ENCODE measurements at regions not wholly inside any gene's neighbourhood (a gene's known extent, or its start where the extent isn't known, plus 50 kb on each side); places are given as distances from the start of the nearest gene placed in this dataset.
"Not testable (repeated sequence)": the region's sequence is repeated elsewhere in the genome, so short reads cannot be mapped to it uniquely, and the experiment has no call there.

GRCh38 chr2:111257607-111258006, 136.9 kb downstream of the BCL2L11 start:
- H3K9me3 ChIP-seq; H3K4me1 ChIP-seq; DNase-seq; H3K27me3 ChIP-seq; intact Hi-C loops (cut with DNase I); H3K36me3 ChIP-seq; H3K27ac ChIP-seq; H3K4me3 ChIP-seq: not testable (repeated sequence)
- 23 to 100% methylated on average over 1 of the region's 1 CpG for WGBS, 2 donors

GRCh38 chr2:111258318-111258717, 137.6 kb downstream of the BCL2L11 start:
- H3K4me3 ChIP-seq; intact Hi-C loops (cut with DNase I); H3K27ac ChIP-seq; H3K27me3 ChIP-seq; H3K36me3 ChIP-seq; DNase-seq; H3K9me3 ChIP-seq; H3K4me1 ChIP-seq: not testable (repeated sequence)
- 93 to 98% methylated on average over 1 of the region's 1 CpG for WGBS, 2 donors

GRCh38 chr2:111262627-111263379, 142.1 kb downstream of the BCL2L11 start:
- H3K27me3 ChIP-seq; H3K9me3 ChIP-seq; H3K36me3 ChIP-seq; intact Hi-C loops (cut with DNase I); H3K27ac ChIP-seq; DNase-seq; H3K4me3 ChIP-seq: not testable (repeated sequence)
- H3K4me1 ChIP-seq, result peaks cover 0 to 10% (median 5%) of the 10 kb centered on the region in 4 donors
- WGBS, 2 donors, result 81 to 91% methylated on average over 6 of the region's 9 CpGs

- WGBS, 2 donors, result no CpG with 5 or more reads among the region's 7 CpGs
- H3K9me3 ChIP-seq; H3K27me3 ChIP-seq; H3K36me3 ChIP-seq; intact Hi-C loops (cut with DNase I); H3K4me3 ChIP-seq; H3K27ac ChIP-seq; DNase-seq: not testable (repeated sequence)
- H3K4me1 ChIP-seq, result peaks cover 0 to 10% (median 5%) of the 10 kb centered on the region in 4 donors
Observed at GRCh38 chr2:111263380-111264017, 142.8 kb downstream of the BCL2L11 start.

- H3K4me3 ChIP-seq; intact Hi-C loops (cut with DNase I); H3K27me3 ChIP-seq; H3K27ac ChIP-seq; H3K36me3 ChIP-seq; H3K9me3 ChIP-seq; DNase-seq: not testable (repeated sequence)
- 97 to 98% methylated on average over 10 of the region's 11 CpGs for WGBS, 2 donors
- peaks cover 0 to 10% (median 5%) of the 10 kb centered on the region in 4 donors for H3K4me1 ChIP-seq
Observed at GRCh38 chr2:111264956-111265355, 144.2 kb downstream of the BCL2L11 start.

- DNase-seq, result not testable (repeated sequence)
- 86 to 97% methylated on average over 6 of the region's 6 CpGs for WGBS, 2 donors
Observed at GRCh38 chr2:111266556-111266955, 145.8 kb downstream of the BCL2L11 start.

GRCh38 chr2:111267038-111267437, 146.3 kb downstream of the BCL2L11 start:
- DNase-seq, result peak; percentile 81
- intact Hi-C loops (cut with DNase I); H3K9me3 ChIP-seq; H3K4me3 ChIP-seq; H3K36me3 ChIP-seq; H3K27me3 ChIP-seq: not testable (repeated sequence)
- H3K27ac ChIP-seq, result peak overlapping the region in 2 of 4 donors; percentile 19 to 28
- 86 to 95% methylated on average over 14 of the region's 14 CpGs for WGBS, 2 donors
- H3K4me1 ChIP-seq, result peaks cover 0 to 10% (median 5%) of the 10 kb centered on the region in 4 donors
- peak in 3 of 4 donors; percentile 36 to 60 (median 51) for TF ChIP-seq POLR2AphosphoS5 (IDR thresholded peaks at IDR 0.05)

More at GRCh38 chr2:111266556-111266955, 145.8 kb downstream of the BCL2L11 start:
- peak overlapping the region in 2 of 4 donors; percentile 19 to 28 for H3K27ac ChIP-seq
- H3K27me3 ChIP-seq; intact Hi-C loops (cut with DNase I); H3K36me3 ChIP-seq; H3K9me3 ChIP-seq; H3K4me3 ChIP-seq: not testable (repeated sequence)
- peaks cover 0 to 10% (median 5%) of the 10 kb centered on the region in 4 donors for H3K4me1 ChIP-seq

- H3K36me3 ChIP-seq; H3K27me3 ChIP-seq; H3K27ac ChIP-seq; intact Hi-C loops (cut with DNase I); DNase-seq; H3K4me3 ChIP-seq; H3K9me3 ChIP-seq: not testable (repeated sequence)
- peak in 3 of 4 donors; percentile 43 to 71 (median 48) for TF ChIP-seq POLR2AphosphoS5 (IDR thresholded peaks at IDR 0.05)
- peaks cover 0 to 10% (median 5%) of the 10 kb centered on the region in 4 donors for H3K4me1 ChIP-seq
- WGBS, 2 donors, result 86 to 100% methylated on average over 1 of the region's 4 CpGs
Observed at GRCh38 chr2:111269761-111270323, 149.1 kb downstream of the BCL2L11 start.

- DNase-seq; H3K9me3 ChIP-seq; H3K27ac ChIP-seq; H3K4me3 ChIP-seq; intact Hi-C loops (cut with DNase I); H3K27me3 ChIP-seq; H3K36me3 ChIP-seq: not testable (repeated sequence)
- H3K4me1 ChIP-seq, result peaks cover 0 to 10% (median 5%) of the 10 kb centered on the region in 4 donors
- 97 to 98% methylated on average over 2 of the region's 3 CpGs for WGBS, 2 donors
Observed at GRCh38 chr2:111270569-111270968, 149.9 kb downstream of the BCL2L11 start.

- H3K4me1 ChIP-seq; H3K4me3 ChIP-seq; DNase-seq; H3K27ac ChIP-seq; intact Hi-C loops (cut with DNase I); H3K27me3 ChIP-seq; H3K36me3 ChIP-seq; H3K9me3 ChIP-seq: not testable (repeated sequence)
- 91 to 95% methylated on average over 7 of the region's 8 CpGs for WGBS, 2 donors
Observed at GRCh38 chr2:111271647-111272304, 151.1 kb downstream of the BCL2L11 start.

- H3K9me3 ChIP-seq; H3K4me3 ChIP-seq; DNase-seq; H3K36me3 ChIP-seq; H3K27me3 ChIP-seq; H3K27ac ChIP-seq; intact Hi-C loops (cut with DNase I); H3K4me1 ChIP-seq: not testable (repeated sequence)
- whole genome bisulfite sequencing, 2 donors, result 15 to 48% methylated on average over 3 of the region's 7 CpGs
Observed at GRCh38 chr2:111273007-111273406, 152.3 kb downstream of the BCL2L11 start.

Data from sigmoid colon (tissue), 6 donors.